ENCODE measurements at regions not wholly inside any gene's neighbourhood (a gene's known extent, or its start where the extent isn't known, plus 50 kb on each side); places are given as distances from the start of the nearest gene placed in this dataset.
"Not testable (repeated sequence)": the region's sequence is repeated elsewhere in the genome, so short reads cannot be mapped to it uniquely, and the experiment has no call there.

DNA sequence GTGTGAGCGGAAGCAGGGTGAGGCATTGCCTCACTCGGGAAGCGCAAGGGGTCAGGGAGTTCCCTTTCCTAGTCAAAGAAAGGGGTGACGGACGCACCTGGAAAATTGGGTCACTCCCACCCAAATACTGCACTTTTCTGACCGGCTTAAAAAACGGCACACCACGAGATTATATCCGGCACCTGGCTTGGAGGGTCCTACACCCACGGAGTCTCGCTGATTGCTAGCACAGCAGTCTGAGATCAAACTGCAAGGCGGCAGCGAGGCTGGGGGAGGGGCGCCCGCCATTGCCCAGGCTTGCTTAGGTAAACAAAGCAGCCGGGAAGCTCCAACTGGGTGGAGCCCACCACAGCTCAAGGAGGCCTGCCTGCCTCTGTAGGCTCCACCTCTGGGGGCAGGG, 171.9 kb downstream of the CPEB2 start:
- not testable (repeated sequence) for H3K9me3 Mint-ChIP-seq; H3K36me3 Mint-ChIP-seq; H3K4me1 Mint-ChIP-seq (ENCODE audit: low read depth in 2 of 2); ATAC-seq; H3K27ac Mint-ChIP-seq; H3K4me3 Mint-ChIP-seq; DNase-seq (ENCODE audit: low spot score)
- peaks cover 16 to 20% of the 10 kb centered on the region in 2 donors for H3K27me3 Mint-ChIP-seq

DNA sequence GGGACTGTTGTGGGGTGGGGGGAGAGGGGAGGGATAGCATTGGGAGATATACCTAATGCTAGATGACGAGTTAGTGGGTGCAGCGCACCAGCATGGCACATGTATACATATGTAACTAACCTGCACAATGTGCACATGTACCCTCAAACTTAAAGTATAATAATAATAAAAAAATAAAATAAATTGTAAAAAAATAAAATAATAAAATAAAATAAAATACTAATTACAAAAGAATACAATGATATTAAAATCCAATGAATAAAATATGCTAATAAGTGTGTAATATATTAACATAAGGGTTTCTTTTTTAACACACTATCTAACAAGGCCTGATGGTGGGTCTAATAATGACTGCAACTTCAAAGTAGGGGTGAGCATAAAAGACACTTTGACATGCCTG, 177.6 kb downstream of the CPEB2 start:
- H3K4me3 Mint-ChIP-seq; H3K27me3 Mint-ChIP-seq; H3K9me3 Mint-ChIP-seq; H3K4me1 Mint-ChIP-seq (ENCODE audit: low read depth in 2 of 2); DNase-seq (ENCODE audit: low spot score); ATAC-seq; H3K36me3 Mint-ChIP-seq; H3K27ac Mint-ChIP-seq: not testable (repeated sequence)

DNA sequence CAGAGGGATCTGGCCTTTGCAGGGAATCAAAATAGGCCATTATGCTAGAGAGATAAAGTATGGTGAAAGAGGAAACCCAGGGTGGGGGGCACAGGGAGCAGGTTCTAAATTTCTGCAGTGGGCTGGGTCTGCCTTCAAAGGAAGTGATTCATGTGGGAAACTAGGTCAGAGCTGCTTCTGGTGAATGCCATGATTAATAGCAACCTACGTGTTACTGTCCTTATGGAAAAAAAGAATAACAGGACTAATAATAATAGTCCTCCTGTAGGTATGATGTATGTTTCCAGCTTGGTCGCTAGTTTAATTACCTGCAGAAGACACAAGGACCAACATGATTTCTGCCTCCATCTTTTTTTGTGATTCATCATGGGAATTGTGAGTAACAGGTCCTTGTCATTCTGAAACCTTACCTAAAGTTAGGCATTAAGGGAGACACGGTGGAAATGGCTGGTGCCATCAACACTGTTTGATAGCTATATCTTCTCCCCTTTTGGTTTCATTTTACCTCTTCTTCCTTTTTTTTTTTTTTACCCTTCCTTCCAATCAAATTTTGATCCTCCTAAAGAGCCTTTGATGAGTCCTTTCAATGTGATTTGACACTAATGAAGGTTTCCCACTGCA, 180.4 kb downstream of the CPEB2 start:
- no peak for ATAC-seq
- Mint-ChIP-seq H3K36me3 (no peaks in the 10 kb centered on the region), H3K27me3 (peaks cover 4 to 10% of the 10 kb centered on the region in 2 donors), H3K9me3 (no peaks in the 10 kb centered on the region), H3K27ac (no peak overlapping the region), H3K4me3 (no peak overlapping the region), H3K4me1 (ENCODE audit: low read depth in 2 of 2) (peaks cover 4 to 9% of the 10 kb centered on the region in 2 donors)
- DNase-seq (ENCODE audit: low spot score) = no peak

DNA sequence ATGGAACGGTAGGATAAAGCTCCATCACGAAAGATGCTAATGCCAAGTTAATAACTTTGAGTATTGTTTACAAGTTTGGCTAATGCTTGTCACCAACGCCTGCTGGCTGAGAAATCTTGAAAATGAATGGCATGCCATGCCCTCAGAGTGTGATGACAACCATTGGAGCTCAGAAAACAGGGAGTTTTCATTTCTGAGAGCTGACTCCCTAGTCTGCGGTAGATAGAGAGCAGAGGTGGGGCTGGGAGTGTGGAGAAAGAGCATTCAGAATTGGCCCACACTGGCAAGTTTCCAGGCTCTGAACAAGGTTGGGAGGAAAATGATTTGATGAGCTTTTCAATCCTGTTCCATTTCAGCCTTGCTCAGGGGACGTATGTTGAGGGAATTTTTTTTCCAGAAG, 183.9 kb downstream of the CPEB2 start:
- ATAC-seq = no peak
- Mint-ChIP-seq H3K4me1 (ENCODE audit: low read depth in 2 of 2) (peaks cover 4 to 9% of the 10 kb centered on the region in 2 donors), H3K4me3 (no peak overlapping the region), H3K36me3 (no peaks in the 10 kb centered on the region), H3K27me3 (peaks cover 4 to 10% of the 10 kb centered on the region in 2 donors), H3K27ac (no peak overlapping the region), H3K9me3 (no peaks in the 10 kb centered on the region)
- DNase-seq (ENCODE audit: low spot score) = no peak

DNA sequence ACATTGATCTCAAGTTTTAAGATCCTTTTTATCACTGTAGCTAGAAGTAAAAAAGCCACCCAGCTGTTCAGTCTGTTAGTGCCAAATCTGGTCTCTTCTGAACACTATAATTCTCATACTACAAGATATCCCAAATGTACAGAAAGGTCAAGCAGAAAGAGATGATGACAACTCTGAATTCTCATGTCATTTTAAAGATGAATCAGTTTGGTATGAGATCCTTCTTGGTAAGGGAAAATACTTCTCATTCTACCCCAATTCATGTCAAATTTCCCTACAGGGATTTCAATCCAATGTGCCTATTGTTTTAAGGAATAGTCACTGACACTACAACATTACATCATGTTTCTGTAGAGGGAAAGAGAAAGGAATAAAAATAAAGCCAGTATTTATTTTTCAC, 184.5 kb downstream of the CPEB2 start:
- Mint-ChIP-seq H3K9me3 (no peaks in the 10 kb centered on the region), H3K27me3 (peaks cover 4 to 10% of the 10 kb centered on the region in 2 donors), H3K27ac (no peak overlapping the region), H3K36me3 (no peaks in the 10 kb centered on the region), H3K4me3 (no peak overlapping the region), H3K4me1 (ENCODE audit: low read depth in 2 of 2) (peaks cover 4 to 9% of the 10 kb centered on the region in 2 donors)
- DNase-seq (ENCODE audit: low spot score) = no peak
- ATAC-seq = no peak

DNA sequence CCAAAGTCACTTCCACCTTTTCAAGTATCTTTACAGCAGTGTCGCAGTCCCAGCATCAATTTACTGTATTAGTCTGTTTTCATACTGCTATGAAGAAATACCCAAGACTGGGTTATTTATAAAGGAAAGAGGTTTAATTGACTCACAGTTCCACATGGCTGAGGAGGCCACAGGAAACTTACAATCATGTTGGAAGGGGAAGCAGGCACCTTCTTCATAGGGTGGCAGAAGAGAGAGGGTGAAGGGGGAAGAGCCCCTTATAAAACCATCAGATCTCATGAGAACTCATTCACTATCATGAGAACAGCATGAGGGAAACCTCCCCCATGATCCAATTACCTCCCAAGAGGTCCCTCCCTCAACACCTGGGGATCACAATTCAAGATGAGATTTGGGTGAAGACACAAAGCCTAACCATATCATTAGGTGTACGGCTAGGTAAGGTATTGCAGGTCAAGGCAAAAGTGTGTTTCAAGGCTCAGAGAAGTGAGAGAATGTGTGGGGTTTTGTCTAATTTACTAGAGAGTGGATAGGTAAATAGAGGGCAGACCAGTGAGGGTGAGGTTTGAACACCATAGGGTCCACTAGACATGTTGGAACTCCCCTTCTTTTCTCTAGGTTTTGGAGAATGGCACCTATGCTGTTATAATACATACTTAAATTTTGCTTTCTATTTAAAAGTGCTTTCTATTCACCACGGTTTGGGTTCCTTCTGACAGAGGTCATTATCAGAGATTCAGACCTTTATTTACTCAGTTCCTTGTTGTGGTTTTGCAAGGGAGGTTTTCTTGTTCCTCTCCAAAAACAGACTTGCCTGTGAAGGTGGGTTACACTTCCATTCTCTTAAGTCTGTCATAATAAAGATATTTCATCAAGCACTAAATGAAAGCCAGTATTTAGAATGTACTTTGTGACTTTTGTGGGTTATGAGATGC, 186.6 kb downstream of the CPEB2 start:
- Mint-ChIP-seq H3K9me3 (no peaks in the 10 kb centered on the region), H3K27ac (no peak overlapping the region), H3K4me3 (no peak overlapping the region), H3K4me1 (ENCODE audit: low read depth in 2 of 2) (no peaks in the 10 kb centered on the region), H3K36me3 (no peaks in the 10 kb centered on the region), H3K27me3 (peaks cover 4 to 10% of the 10 kb centered on the region in 2 donors)
- DNase-seq (ENCODE audit: low spot score) (no peak), ATAC-seq (no peak)

DNA sequence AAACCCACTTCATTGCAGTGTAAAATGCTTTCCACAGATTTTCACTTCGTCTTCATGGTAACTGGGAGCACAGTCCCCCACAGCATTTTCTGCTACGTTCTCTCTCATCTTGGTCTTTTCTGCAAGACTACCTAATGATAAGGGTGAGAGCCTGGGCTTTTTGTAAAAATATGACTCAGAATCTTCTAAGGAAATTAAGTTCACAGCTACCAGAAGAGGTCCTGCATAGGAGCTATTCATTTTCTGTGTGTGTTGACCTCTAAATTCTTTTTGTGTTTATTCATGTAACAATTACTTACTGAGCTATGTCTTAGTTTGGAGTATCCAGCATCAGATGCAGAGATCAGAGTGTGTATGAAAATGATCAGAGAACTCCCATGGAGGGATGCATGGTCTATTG, 192.2 kb downstream of the CPEB2 start:
- Mint-ChIP-seq H3K27ac (no peak overlapping the region), H3K27me3 (peaks cover 0 to 4% of the 10 kb centered on the region in 2 donors), H3K36me3 (no peaks in the 10 kb centered on the region), H3K4me3 (no peak overlapping the region), H3K9me3 (no peaks in the 10 kb centered on the region), H3K4me1 (ENCODE audit: low read depth in 2 of 2) (no peaks in the 10 kb centered on the region)
- ATAC-seq = no peak
- DNase-seq (ENCODE audit: low spot score) = no peak

DNA sequence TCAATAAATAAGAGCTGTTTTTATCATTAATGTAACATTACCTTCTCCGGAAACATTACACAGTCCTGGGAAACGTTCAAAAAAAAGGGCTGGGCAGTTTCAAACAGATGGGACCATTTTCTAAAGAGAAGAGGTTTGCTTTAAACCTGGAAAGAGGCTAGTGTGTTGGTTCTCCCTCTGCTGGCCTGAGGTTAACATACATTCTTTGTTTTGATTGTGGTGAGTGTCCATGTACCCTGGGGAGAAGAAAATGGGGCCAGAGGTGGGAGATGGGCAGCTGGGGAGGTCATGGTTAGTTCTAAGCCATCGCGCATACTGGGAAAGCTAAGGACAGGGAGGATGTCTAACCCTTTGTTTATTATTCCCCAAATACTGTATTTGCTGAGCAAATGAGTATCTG, 194.7 kb downstream of the CPEB2 start:
- Mint-ChIP-seq H3K36me3 (no peaks in the 10 kb centered on the region), H3K4me3 (no peak overlapping the region), H3K27me3 (peaks cover 0 to 6% of the 10 kb centered on the region in 2 donors)

DNA sequence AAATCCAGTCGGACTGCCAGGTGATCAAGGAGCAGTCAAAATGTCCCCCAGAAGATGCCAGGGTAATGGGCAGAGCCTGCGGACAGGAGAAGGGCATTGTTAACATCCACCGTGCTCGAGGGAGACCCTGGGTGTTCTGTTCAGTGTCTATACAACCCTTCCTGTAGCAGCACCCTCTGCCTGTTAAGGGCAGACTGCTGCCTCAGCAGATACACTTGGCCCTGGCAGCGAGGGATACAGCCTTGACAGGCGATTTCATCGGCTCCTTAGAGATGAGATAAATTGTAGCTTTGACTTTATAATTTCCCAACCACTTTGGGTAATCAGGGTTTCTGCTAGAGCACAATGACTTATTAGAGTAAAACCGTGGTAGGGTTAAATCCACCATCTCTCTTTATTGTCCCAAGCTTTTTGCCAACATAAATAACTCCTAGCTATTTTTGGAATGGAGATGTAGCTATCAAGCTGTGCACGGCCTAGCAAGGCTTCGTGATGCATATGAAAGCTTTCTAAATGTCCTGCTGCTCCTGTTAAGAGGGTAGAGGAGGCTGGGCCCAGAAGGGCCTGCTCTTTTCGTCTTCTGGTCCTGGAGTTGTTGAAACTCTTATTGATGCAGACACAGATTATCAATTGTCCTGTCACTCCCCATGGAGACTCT, 195.9 kb downstream of the CPEB2 start:
- no peaks in the 10 kb centered on the region for H3K4me1 Mint-ChIP-seq (ENCODE audit: low read depth in 2 of 2)
- no peak overlapping the region for H3K4me3 Mint-ChIP-seq
- H3K27ac Mint-ChIP-seq = no peak overlapping the region
- DNase-seq (ENCODE audit: low spot score) (no peak), ATAC-seq (no peak)
- H3K36me3 Mint-ChIP-seq = no peaks in the 10 kb centered on the region
- peaks cover 0 to 6% of the 10 kb centered on the region in 2 donors for H3K27me3 Mint-ChIP-seq
- H3K9me3 Mint-ChIP-seq = no peaks in the 10 kb centered on the region

More for the DNA sequence above, 194.7 kb downstream of the CPEB2 start:
- DNase-seq (ENCODE audit: low spot score) = no peak
- H3K4me1 Mint-ChIP-seq (ENCODE audit: low read depth in 2 of 2) = no peaks in the 10 kb centered on the region
- no peak for ATAC-seq
- H3K27ac Mint-ChIP-seq = no peak overlapping the region
- H3K9me3 Mint-ChIP-seq = no peaks in the 10 kb centered on the region

DNA sequence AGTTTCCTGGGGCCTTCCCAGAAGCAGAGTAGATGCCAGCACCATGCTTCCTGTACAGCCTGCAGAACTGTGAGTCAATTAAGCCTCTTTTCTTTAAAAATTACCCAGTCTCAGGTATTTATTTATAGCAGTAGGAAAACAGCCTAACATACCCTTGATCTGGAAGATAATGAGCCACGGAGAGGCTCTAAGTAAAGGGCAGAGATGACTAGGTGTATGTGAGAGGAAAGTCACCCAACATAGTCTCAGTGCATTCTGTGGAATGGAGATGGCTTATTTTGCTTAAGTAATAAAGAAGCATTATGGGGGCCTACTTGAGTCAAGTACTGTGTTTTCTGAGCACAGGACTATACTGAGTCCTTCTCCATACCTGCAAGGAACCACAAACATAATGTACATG, 199.5 kb downstream of the CPEB2 start:
- Mint-ChIP-seq H3K4me3 (no peak overlapping the region), H3K27ac (no peak overlapping the region), H3K4me1 (ENCODE audit: low read depth in 2 of 2) (no peaks in the 10 kb centered on the region), H3K27me3 (peaks cover 0 to 5% of the 10 kb centered on the region in 2 donors), H3K36me3 (peaks cover 13% of the 10 kb centered on the region), H3K9me3 (peaks cover 12% of the 10 kb centered on the region)
- ATAC-seq (no peak), DNase-seq (ENCODE audit: low spot score) (no peak)

DNA sequence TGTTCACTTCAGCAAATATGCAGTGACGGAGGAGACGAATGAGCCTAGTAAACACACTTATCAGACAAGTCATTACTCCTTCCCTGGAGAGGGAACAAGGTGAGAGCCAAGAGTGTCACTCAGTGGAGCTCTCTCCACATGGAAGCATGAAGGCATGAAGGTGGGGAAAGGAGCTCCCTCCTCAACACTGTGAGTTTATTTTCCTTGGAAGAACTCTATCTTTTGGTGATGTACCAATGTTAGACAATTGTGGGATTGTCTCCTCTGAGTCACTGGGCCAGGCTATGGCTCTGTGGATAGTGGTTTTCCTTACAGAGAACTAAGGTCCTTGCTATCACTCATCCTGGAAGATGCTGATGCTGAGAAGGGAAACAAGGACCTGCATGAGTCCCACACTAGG, 200.2 kb downstream of the CPEB2 start:
- Mint-ChIP-seq H3K4me3 (no peak overlapping the region), H3K9me3 (peaks cover 17% of the 10 kb centered on the region), H3K36me3 (peaks cover 18% of the 10 kb centered on the region), H3K4me1 (ENCODE audit: low read depth in 2 of 2) (no peaks in the 10 kb centered on the region), H3K27me3 (peaks cover 0 to 5% of the 10 kb centered on the region in 2 donors), H3K27ac (no peak overlapping the region)
- ATAC-seq = no peak
- DNase-seq (ENCODE audit: low spot score) = no peak

DNA sequence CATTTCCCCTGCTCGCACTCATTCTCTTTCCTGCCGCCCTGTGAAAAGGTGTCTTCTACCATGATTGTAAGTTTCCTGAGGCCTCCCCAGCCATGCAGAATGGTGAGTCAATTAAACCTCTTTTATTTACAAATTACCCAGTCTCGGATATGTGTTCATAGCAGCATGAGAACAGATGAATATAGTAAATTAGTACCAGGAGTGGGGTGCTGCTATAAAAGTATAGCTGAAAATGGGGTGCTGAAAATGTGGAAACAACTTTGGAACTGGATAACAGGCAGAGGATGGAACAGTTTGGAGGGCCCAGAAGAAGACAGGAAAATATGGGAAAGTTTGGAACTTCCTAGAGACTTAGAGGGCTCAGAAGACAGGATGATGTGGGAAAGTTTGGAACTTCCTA, 204.2 kb downstream of the CPEB2 start:
- not testable (repeated sequence) for H3K27ac Mint-ChIP-seq

DNA sequence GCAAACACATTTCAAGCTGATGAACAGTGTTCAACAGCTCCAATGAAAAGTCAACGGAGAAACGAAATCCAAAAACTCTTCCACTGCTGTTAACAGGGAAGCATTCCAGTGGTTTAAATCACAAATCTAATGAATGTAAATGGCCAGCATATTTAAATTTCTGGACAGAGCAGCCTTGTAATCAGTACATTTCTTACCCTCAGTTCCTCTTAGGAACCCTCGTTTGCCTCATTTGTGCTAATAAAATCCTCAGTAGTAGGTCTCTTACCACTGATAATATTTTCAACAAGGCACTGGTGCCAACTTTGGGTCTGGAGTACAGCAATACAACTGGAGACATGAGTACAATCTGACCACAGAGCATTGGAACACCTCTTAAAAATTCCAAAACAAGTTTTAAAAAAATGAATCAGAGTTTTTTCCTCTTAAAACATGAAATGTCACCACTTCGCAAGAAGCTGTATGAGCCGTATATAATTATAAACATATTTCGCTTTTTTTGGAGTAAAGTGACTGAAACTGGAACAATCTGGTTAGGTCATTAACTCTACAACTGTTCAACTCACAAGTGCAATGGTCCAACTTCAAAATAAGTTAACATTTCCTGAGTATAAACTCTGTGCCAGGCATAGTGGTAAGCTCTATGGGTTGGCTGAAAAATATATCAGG, 211.2 kb downstream of the CPEB2 start:
- no peak overlapping the region for H3K27ac Mint-ChIP-seq
- no peak for DNase-seq (ENCODE audit: low spot score)
- no peak overlapping the region for H3K4me3 Mint-ChIP-seq
- H3K36me3 Mint-ChIP-seq = no peaks in the 10 kb centered on the region
- ATAC-seq = no peak
- peaks cover 3 to 7% of the 10 kb centered on the region in 2 donors for H3K27me3 Mint-ChIP-seq
- H3K9me3 Mint-ChIP-seq = no peaks in the 10 kb centered on the region
- H3K4me1 Mint-ChIP-seq (ENCODE audit: low read depth in 2 of 2) = peaks cover 0 to 3% of the 10 kb centered on the region in 2 donors

More for the DNA sequence above, 204.2 kb downstream of the CPEB2 start:
- not testable (repeated sequence) for H3K27me3 Mint-ChIP-seq; H3K4me1 Mint-ChIP-seq (ENCODE audit: low read depth in 2 of 2); ATAC-seq; DNase-seq (ENCODE audit: low spot score); H3K4me3 Mint-ChIP-seq
- Mint-ChIP-seq H3K9me3 (peaks cover 17% of the 10 kb centered on the region), H3K36me3 (peaks cover 24% of the 10 kb centered on the region)

Data from natural killer cell treated with Interleukin-12 subunit alpha and Interleukin-12 subunit beta and Interleukin-15 and Interleukin-18, amount 100 ng/mL, for 72 hours (primary cell).